Loucy (cell line): ENCODE measurements at regions not wholly inside any gene's neighbourhood (a gene's known extent, or its start where the extent isn't known, plus 50 kb on each side); places are given as distances from the start of the nearest gene placed in this dataset.

ENCODE experiments used
- EZH2phosphoT487 ChIP-seq: fragments of 200-600 bp; IDR thresholded peaks from 2 replicates; pipeline ENCODE4 v1.6.1; 2018; ENCODE audit warnings: antibody characterized with exemption, mild to moderate bottlenecking, moderate library complexity, borderline replicate concordance
- TF ChIP-seq, protein P1 (sequence below): fragments of 200-600 bp; sonication (generic); conservative IDR thresholded peaks from 2 replicates; pipeline ENCODE4 v1.5.1; 2014; ENCODE audit warnings: mild to moderate bottlenecking, antibody characterized with exemption, low read length

- TF ChIP-seq, protein P1, sequence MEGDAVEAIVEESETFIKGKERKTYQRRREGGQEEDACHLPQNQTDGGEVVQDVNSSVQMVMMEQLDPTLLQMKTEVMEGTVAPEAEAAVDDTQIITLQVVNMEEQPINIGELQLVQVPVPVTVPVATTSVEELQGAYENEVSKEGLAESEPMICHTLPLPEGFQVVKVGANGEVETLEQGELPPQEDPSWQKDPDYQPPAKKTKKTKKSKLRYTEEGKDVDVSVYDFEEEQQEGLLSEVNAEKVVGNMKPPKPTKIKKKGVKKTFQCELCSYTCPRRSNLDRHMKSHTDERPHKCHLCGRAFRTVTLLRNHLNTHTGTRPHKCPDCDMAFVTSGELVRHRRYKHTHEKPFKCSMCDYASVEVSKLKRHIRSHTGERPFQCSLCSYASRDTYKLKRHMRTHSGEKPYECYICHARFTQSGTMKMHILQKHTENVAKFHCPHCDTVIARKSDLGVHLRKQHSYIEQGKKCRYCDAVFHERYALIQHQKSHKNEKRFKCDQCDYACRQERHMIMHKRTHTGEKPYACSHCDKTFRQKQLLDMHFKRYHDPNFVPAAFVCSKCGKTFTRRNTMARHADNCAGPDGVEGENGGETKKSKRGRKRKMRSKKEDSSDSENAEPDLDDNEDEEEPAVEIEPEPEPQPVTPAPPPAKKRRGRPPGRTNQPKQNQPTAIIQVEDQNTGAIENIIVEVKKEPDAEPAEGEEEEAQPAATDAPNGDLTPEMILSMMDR, result no peak
- TF ChIP-seq EZH2phosphoT487, result no peak
These were observed 191.4 kb downstream of the RGS9 start for GRCh38 chr17:65328567-65328966.
